Neural progenitor cell (in vitro differentiated cells): ENCODE measurements at regions not wholly inside any gene's neighbourhood (a gene's known extent, or its start where the extent isn't known, plus 50 kb on each side); places are given as distances from the start of the nearest gene placed in this dataset.

Source experiments
- DNase-seq: peaks from one replicate; pipeline ENCODE4 v3.0.0-alpha.2; 2016; ENCODE audit warnings: low spot score
- H2AFZ ChIP-seq: fragments of 200-600 bp; sonication (generic); replicated peaks from 2 replicates; pipeline ENCODE4 v1.6.1; 2016; ENCODE audit warnings: antibody characterized with exemption
- H3F3A ChIP-seq: fragments of 200-600 bp; sonication (generic); 2 replicates; pipeline ENCODE4 v1.6.1; 2016; ENCODE audit warnings: antibody characterized with exemption, low read depth
- H3K27ac ChIP-seq: fragments of 200-600 bp; sonication (generic); 2 replicates; pipeline ENCODE4 v1.5.1; 2016; ENCODE audit warnings: mild to moderate bottlenecking
- H3K27me3 ChIP-seq: fragments of 200-600 bp; sonication (generic); 2 replicates; pipeline ENCODE4 v1.6.1; 2016; ENCODE audit warnings: mild to moderate bottlenecking, moderate library complexity
- H3K36me3 ChIP-seq: fragments of 200-600 bp; sonication (generic); 2 replicates; pipeline ENCODE4 v1.5.1; 2016
- H3K4me1 ChIP-seq: fragments of 200-600 bp; sonication (generic); 2 replicates; pipeline ENCODE4 v1.6.1; 2016; ENCODE audit warnings: mixed run types
- H3K4me2 ChIP-seq: fragments of 200-600 bp; sonication (generic); 2 replicates; pipeline ENCODE4 v1.6.1; 2016
- H3K4me3 ChIP-seq: fragments of 200-600 bp; sonication (generic); 2 replicates; pipeline ENCODE4 v1.5.1; 2016
- H3K79me2 ChIP-seq: fragments of 200-600 bp; sonication (generic); 2 replicates; pipeline ENCODE4 v1.6.1; 2016; ENCODE audit warnings: low read depth
- H3K9ac ChIP-seq: fragments of 200-600 bp; sonication (generic); 2 replicates; pipeline ENCODE4 v1.6.1; 2016
- H3K9me3 ChIP-seq: fragments of 200-600 bp; sonication (generic); 2 replicates; pipeline ENCODE4 v1.5.1; 2016; ENCODE audit warnings: low read depth
- H4K20me1 ChIP-seq: fragments of 200-600 bp; sonication (generic); 2 replicates; pipeline ENCODE4 v1.6.1; 2016; ENCODE audit warnings: low read depth
- H3K27ac Mint-ChIP-seq: 3 replicates; pipeline ENCODE4 v1.8.0; 2021; ENCODE audit warnings: mixed read lengths
- H3K27me3 Mint-ChIP-seq: 2 replicates; pipeline ENCODE4 v1.8.0; 2022; ENCODE audit warnings: low read depth, mild to moderate bottlenecking, inconsistent platforms, moderate library complexity, mixed read lengths; ENCODE audit not compliant: insufficient read depth
- H3K36me3 Mint-ChIP-seq: 3 replicates; pipeline ENCODE4 v1.8.0; 2021; ENCODE audit warnings: mixed read lengths
- H3K4me1 Mint-ChIP-seq: 3 replicates; pipeline ENCODE4 v1.8.0; 2021; ENCODE audit warnings: mixed read lengths
- H3K4me3 Mint-ChIP-seq: 3 replicates; pipeline ENCODE4 v1.8.0; 2021; ENCODE audit warnings: mild to moderate bottlenecking, moderate library complexity, mixed read lengths
- H3K9me3 Mint-ChIP-seq: 3 replicates; pipeline ENCODE4 v1.8.0; 2020; ENCODE audit warnings: mixed read lengths
- CTCF ChIP-seq: fragments of 200-600 bp; sonication (generic); IDR thresholded peaks from 2 replicates; pipeline ENCODE4 v1.5.1; 2017; ENCODE audit warnings: antibody characterized with exemption, mild to moderate bottlenecking
- EZH2 ChIP-seq: fragments of 200-600 bp; sonication (generic); IDR thresholded peaks from 2 replicates; pipeline ENCODE4 v1.6.1; 2017; ENCODE audit warnings: antibody characterized with exemption, mild to moderate bottlenecking, moderate library complexity
- EZH2phosphoT487 ChIP-seq: fragments of 200-600 bp; sonication (generic); IDR thresholded peaks from 2 replicates; pipeline ENCODE4 v1.6.1; 2017; ENCODE audit warnings: antibody characterized with exemption

GRCh38 chr12:114287821-114288525, 118.0 kb downstream of the TBX5 start:
- Mint-ChIP-seq H3K9me3 (no peaks in the 10 kb centered on the region), H3K4me1 (peaks cover 7% of the 10 kb centered on the region), H3K27me3 (peaks cover 5% of the 10 kb centered on the region), H3K27ac (no peak overlapping the region), H3K36me3 (no peaks in the 10 kb centered on the region), H3K4me3 (no peak overlapping the region)
- Histone ChIP-seq H3K4me1 (no peaks in the 10 kb centered on the region), H3K79me2 (no peaks in the 10 kb centered on the region), H4K20me1 (no peaks in the 10 kb centered on the region), H3K9me3 (no peaks in the 10 kb centered on the region), H3K9ac (no peak overlapping the region), H3K4me2 (no peak overlapping the region), H3K36me3 (no peaks in the 10 kb centered on the region), H3K4me3 (no peak overlapping the region), H3K27me3 (no peaks in the 10 kb centered on the region), H3F3A (no peaks in the 10 kb centered on the region), H3K27ac (no peak overlapping the region), H2AFZ (no peak overlapping the region)
- TF ChIP-seq EZH2, result no peak
- no peak for DNase-seq

GRCh38 chr12:114286145-114286544, 119.8 kb downstream of the TBX5 start:
- Histone ChIP-seq H2AFZ (no peak overlapping the region), H3K9ac (no peak overlapping the region), H3K27me3 (no peaks in the 10 kb centered on the region), H3K36me3 (no peaks in the 10 kb centered on the region), H3K9me3 (no peaks in the 10 kb centered on the region), H4K20me1 (no peaks in the 10 kb centered on the region), H3K4me3 (no peak overlapping the region), H3K4me2 (no peak overlapping the region), H3K27ac (no peak overlapping the region), H3F3A (no peaks in the 10 kb centered on the region), H3K4me1 (no peaks in the 10 kb centered on the region), H3K79me2 (no peaks in the 10 kb centered on the region)
- TF ChIP-seq EZH2, result no peak
- no peak for TF ChIP-seq EZH2phosphoT487
- TF ChIP-seq CTCF, result no peak
- Mint-ChIP-seq H3K27me3 (peaks cover 8% of the 10 kb centered on the region), H3K27ac (no peak overlapping the region), H3K4me3 (no peak overlapping the region), H3K36me3 (no peaks in the 10 kb centered on the region), H3K9me3 (no peaks in the 10 kb centered on the region), H3K4me1 (peaks cover 7% of the 10 kb centered on the region)
- peak; percentile 13 for DNase-seq

- no peak overlapping the region for H3K27ac ChIP-seq
- no peaks in the 10 kb centered on the region for H3K36me3 ChIP-seq
- Mint-ChIP-seq H3K9me3 (no peaks in the 10 kb centered on the region), H3K27me3 (peaks cover 8% of the 10 kb centered on the region), H3K36me3 (no peaks in the 10 kb centered on the region), H3K4me3 (no peak overlapping the region), H3K27ac (no peak overlapping the region), H3K4me1 (peaks cover 7% of the 10 kb centered on the region)
- no peaks in the 10 kb centered on the region for H3K79me2 ChIP-seq
- no peaks in the 10 kb centered on the region for H3F3A ChIP-seq
- H3K4me1 ChIP-seq, result no peaks in the 10 kb centered on the region
- no peak for TF ChIP-seq CTCF
- TF ChIP-seq EZH2, result no peak
- TF ChIP-seq EZH2phosphoT487, result no peak
- no peaks in the 10 kb centered on the region for H3K27me3 ChIP-seq
- H3K4me2 ChIP-seq, result no peak overlapping the region
- H3K9ac ChIP-seq, result no peak overlapping the region
- H3K9me3 ChIP-seq, result no peaks in the 10 kb centered on the region
- no peak overlapping the region for H3K4me3 ChIP-seq
- no peaks in the 10 kb centered on the region for H4K20me1 ChIP-seq
- no peak for DNase-seq
- no peak overlapping the region for H2AFZ ChIP-seq
These were observed 120.4 kb downstream of the TBX5 start for GRCh38 chr12:114285554-114285953.

DNA sequence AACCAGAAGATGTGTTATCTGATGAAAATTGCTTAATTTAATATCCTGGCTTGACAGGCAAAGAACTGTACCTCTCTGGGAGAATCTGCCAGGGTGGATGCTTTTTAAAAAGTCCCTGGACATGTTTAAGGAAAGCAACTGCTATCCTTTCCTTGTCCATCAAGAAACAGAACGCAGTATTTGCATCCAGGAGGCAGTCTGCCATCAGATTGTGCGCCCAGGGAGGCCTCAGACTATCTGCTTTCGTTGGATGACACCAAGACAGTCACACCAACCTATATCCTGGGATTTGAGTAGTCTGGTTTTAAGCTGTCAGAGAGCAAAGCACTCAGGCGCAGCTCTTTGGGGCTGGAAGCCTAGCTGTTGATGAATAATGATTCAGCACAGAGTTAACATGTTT, 121.9 kb downstream of the TBX5 start:
- peaks cover 7% of the 10 kb centered on the region for H3K4me1 Mint-ChIP-seq
- Histone ChIP-seq H3K4me1 (no peaks in the 10 kb centered on the region), H3K27ac (no peak overlapping the region), H3F3A (no peaks in the 10 kb centered on the region), H3K4me3 (no peak overlapping the region), H3K9ac (no peak overlapping the region), H4K20me1 (no peaks in the 10 kb centered on the region), H3K79me2 (no peaks in the 10 kb centered on the region), H2AFZ (no peak overlapping the region), H3K4me2 (no peak overlapping the region), H3K36me3 (no peaks in the 10 kb centered on the region), H3K9me3 (no peaks in the 10 kb centered on the region), H3K27me3 (no peaks in the 10 kb centered on the region)
- H3K9me3 Mint-ChIP-seq, result no peaks in the 10 kb centered on the region
- H3K36me3 Mint-ChIP-seq, result no peaks in the 10 kb centered on the region
- H3K4me3 Mint-ChIP-seq, result no peak overlapping the region
- peaks cover 6% of the 10 kb centered on the region for H3K27me3 Mint-ChIP-seq
- DNase-seq, result no peak
- H3K27ac Mint-ChIP-seq, result no peak overlapping the region
- TF ChIP-seq EZH2 (no peak), CTCF (no peak), EZH2phosphoT487 (no peak)
